Keratinocyte (primary cell): ENCODE measurements at regions not wholly inside any gene's neighbourhood (a gene's known extent, or its start where the extent isn't known, plus 50 kb on each side); places are given as distances from the start of the nearest gene placed in this dataset.

ENCODE experiments used
- DNase-seq: peaks from one replicate; pipeline ENCODE4 v3.0.0-alpha.2; 2011; ENCODE audit warnings: low read depth, missing footprints, low spot score
- FAIRE-seq: peaks from 2 replicates; lab custom pipeline; 2011; peaks lifted over from hg19 to GRCh38; lab: Jason Lieb, UNC
- H2AFZ ChIP-seq: 2 replicates; pipeline ENCODE4 v1.6.0; 2012; ENCODE audit warnings: low read length, control low read depth, inconsistent platforms; ENCODE audit not compliant: control insufficient read depth
- H3K27ac ChIP-seq: 2 replicates; pipeline ENCODE4 v1.5.1; 2011; ENCODE audit warnings: low read length; ENCODE audit not compliant: control insufficient read depth, insufficient read depth
- H3K27me3 ChIP-seq: 3 replicates; pipeline ENCODE4 v1.6.0; 2011; ENCODE audit warnings: low read length; ENCODE audit not compliant: control insufficient read depth, insufficient read depth; ENCODE audit errors: extremely low read depth
- H3K36me3 ChIP-seq, 2 experiments: 2 replicates in 1 of 2; 3 replicates in 1 of 2; pipeline ENCODE4 v1.5.1; 2011; ENCODE audit warnings: low read length in 2 of 2, mild to moderate bottlenecking in 1 of 2; ENCODE audit not compliant: control insufficient read depth in 2 of 2, insufficient read depth in 2 of 2; ENCODE audit errors: extremely low read depth in 1 of 2
- H3K4me1 ChIP-seq: 3 replicates; pipeline ENCODE4 v1.5.1; 2011; ENCODE audit warnings: low read length; ENCODE audit not compliant: control insufficient read depth, insufficient read depth; ENCODE audit errors: extremely low read depth
- H3K4me2 ChIP-seq: 3 replicates; pipeline ENCODE4 v1.6.0; 2011; ENCODE audit warnings: low read depth, low read length; ENCODE audit not compliant: control insufficient read depth, insufficient read depth; ENCODE audit errors: extremely low read depth
- H3K4me3 ChIP-seq, 3 experiments: fragments of 200-600 bp in 1 of 3; sonication (generic) in 1 of 3; 2 replicates in 2 of 3; 3 replicates in 1 of 3; pipeline ENCODE4 v1.5.1; 2011 to 2016; ENCODE audit warnings: low read length in 3 of 3, mild to moderate bottlenecking in 3 of 3, control low read depth in 2 of 3, inconsistent platforms in 1 of 3, low read depth in 1 of 3, mixed read lengths in 1 of 3, mixed run types in 1 of 3, moderate library complexity in 1 of 3; ENCODE audit not compliant: control insufficient read depth in 2 of 3, insufficient read depth in 2 of 3; ENCODE audit errors: extremely low read depth in 1 of 3
- H3K79me2 ChIP-seq: 2 replicates; pipeline ENCODE4 v1.6.0; 2012; ENCODE audit warnings: low read length; ENCODE audit not compliant: control insufficient read depth, insufficient read depth
- H3K9ac ChIP-seq: 3 replicates; pipeline ENCODE4 v1.6.0; 2011; ENCODE audit warnings: low read length; ENCODE audit not compliant: control insufficient read depth, insufficient read depth; ENCODE audit errors: extremely low read depth
- H3K9me1 ChIP-seq: 3 replicates; pipeline ENCODE4 v1.6.0; 2011; ENCODE audit warnings: low read length; ENCODE audit not compliant: control insufficient read depth, insufficient read depth; ENCODE audit errors: extremely low read depth
- H3K9me3 ChIP-seq: 2 replicates; pipeline ENCODE4 v1.5.1; 2012; ENCODE audit warnings: low read depth, low read length; ENCODE audit not compliant: control insufficient read depth
- H4K20me1 ChIP-seq: 3 replicates; pipeline ENCODE4 v1.6.0; 2011; ENCODE audit warnings: low read length; ENCODE audit not compliant: control insufficient read depth, insufficient read depth; ENCODE audit errors: extremely low read depth
- EZH2 ChIP-seq: IDR thresholded peaks from one replicate; pipeline ENCODE4 v1.6.1; 2012; ENCODE audit warnings: inconsistent platforms, mild to moderate bottlenecking, low read length, moderate library complexity
- dilution Hi-C: fragments of 300-500 bp; cut with MboI; formaldehyde crosslinking; loops from one replicate; pipeline ENCODE4 v1.7.0; 2020; ENCODE audit warnings: low sequenced_read_pairs; ENCODE audit not compliant: extremely low pct_ligation_motif_present
- TF ChIP-seq, protein P1 (sequence below), 3 experiments: IDR thresholded peaks in 1 of 3; conservative IDR thresholded peaks in 1 of 3; optimal IDR thresholded peaks in 1 of 3; 2 replicates in 2 of 3; 3 replicates in 1 of 3; pipeline versions ENCODE3 to v1.5.1; 2011; ENCODE audit warnings: low read length in 3 of 3, mild to moderate bottlenecking in 3 of 3, moderate library complexity in 2 of 3, control low read depth in 1 of 3, inconsistent platforms in 1 of 3; ENCODE audit not compliant: insufficient read depth in 2 of 3; ENCODE audit errors: extremely low read depth in 1 of 3

DNA sequence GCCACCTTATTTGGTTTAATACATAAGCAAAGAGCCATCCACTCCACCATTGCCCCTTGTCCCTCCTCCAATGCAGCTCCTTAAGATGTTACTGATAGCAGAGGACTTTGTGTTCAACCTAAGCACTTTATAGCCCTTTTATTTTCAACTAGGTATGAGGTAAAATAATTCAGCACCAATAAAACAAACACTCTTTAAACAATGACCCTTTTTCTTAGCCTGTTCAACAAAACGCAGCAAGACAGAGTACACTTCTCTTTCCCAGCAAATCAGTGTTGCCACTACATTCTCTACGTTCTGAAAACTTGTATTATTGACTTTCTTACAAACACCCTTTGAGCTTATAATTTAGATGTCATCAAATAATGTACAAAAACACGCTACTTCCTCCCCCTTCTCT is 104.0 kb upstream of the IGLL5 start:
- Histone ChIP-seq H3K36me3 (no peaks in the 10 kb centered on the region), H4K20me1 (no peaks in the 10 kb centered on the region), H3K4me3 (no peak overlapping the region), H3K27ac (no peak overlapping the region), H3K9me1 (no peaks in the 10 kb centered on the region), H3K9ac (no peak overlapping the region), H3K27me3 (peaks cover 3% of the 10 kb centered on the region), H3K4me2 (no peak overlapping the region), H3K79me2 (no peaks in the 10 kb centered on the region), H3K9me3 (no peaks in the 10 kb centered on the region), H2AFZ (no peak overlapping the region), H3K4me1 (no peaks in the 10 kb centered on the region)
- no peak for FAIRE-seq
- no peak for DNase-seq
- dilution Hi-C loops, result no loop called here
- no peak for TF ChIP-seq EZH2
- TF ChIP-seq, protein P1, sequence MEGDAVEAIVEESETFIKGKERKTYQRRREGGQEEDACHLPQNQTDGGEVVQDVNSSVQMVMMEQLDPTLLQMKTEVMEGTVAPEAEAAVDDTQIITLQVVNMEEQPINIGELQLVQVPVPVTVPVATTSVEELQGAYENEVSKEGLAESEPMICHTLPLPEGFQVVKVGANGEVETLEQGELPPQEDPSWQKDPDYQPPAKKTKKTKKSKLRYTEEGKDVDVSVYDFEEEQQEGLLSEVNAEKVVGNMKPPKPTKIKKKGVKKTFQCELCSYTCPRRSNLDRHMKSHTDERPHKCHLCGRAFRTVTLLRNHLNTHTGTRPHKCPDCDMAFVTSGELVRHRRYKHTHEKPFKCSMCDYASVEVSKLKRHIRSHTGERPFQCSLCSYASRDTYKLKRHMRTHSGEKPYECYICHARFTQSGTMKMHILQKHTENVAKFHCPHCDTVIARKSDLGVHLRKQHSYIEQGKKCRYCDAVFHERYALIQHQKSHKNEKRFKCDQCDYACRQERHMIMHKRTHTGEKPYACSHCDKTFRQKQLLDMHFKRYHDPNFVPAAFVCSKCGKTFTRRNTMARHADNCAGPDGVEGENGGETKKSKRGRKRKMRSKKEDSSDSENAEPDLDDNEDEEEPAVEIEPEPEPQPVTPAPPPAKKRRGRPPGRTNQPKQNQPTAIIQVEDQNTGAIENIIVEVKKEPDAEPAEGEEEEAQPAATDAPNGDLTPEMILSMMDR (optimal IDR thresholded peaks at IDR 0.05 in 1 of 3, IDR thresholded peaks at IDR 0.05 in 1 of 3, conservative IDR thresholded peaks at IDR 0.05 in 1 of 3; ENCODE audit: extremely low read depth in 1 of 3, insufficient read depth in 2 of 3, low read length in 3 of 3), result no peak

DNA sequence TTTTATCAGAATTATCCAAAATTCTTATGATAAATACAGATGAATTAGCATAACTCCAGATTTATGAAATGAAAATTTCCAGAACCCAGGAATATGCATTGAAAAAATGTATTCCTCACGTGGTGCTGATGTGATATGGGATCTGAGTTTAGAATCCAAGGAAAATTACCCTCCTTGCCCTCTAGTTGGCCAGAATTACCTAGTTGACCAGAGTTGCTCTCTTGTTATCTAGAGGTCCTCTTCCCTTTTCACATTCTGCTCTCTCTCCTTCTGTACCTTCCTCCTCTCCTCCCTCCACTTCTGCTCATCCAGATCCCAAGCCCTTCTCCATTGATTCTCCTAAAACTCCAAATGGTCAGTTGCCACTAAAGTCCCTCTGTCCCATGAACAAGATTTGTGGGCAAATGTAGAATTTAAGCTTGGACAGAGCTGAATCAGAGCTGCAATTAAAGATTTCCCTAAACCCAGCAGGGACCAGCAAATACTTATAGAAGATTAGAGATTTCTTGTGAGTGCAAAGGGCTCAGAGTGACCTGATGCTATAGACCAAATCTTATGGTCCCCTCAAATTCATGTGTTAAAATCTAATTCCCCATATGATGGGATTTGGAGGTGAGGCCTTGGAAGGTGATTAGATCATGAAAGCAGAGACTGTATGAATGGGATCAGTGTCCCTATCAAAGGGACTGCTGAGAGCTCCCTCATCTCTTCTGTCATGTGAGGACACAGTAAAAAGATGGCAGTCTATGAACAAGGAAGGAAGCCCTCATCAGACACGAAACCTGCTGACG is 103.2 kb upstream of the IGLL5 start:
- Histone ChIP-seq H2AFZ (no peak overlapping the region), H3K79me2 (no peaks in the 10 kb centered on the region), H3K4me1 (no peaks in the 10 kb centered on the region), H3K27ac (no peak overlapping the region), H4K20me1 (no peaks in the 10 kb centered on the region), H3K9me3 (no peaks in the 10 kb centered on the region), H3K4me2 (no peak overlapping the region), H3K9ac (no peak overlapping the region), H3K4me3 (no peak overlapping the region), H3K27me3 (peaks cover 3% of the 10 kb centered on the region), H3K9me1 (no peaks in the 10 kb centered on the region), H3K36me3 (no peaks in the 10 kb centered on the region)
- FAIRE-seq, result no peak
- DNase-seq, result no peak
- TF ChIP-seq, protein P1 (optimal IDR thresholded peaks at IDR 0.05 in 1 of 3, IDR thresholded peaks at IDR 0.05 in 1 of 3, conservative IDR thresholded peaks at IDR 0.05 in 1 of 3; ENCODE audit: extremely low read depth in 1 of 3, insufficient read depth in 2 of 3, low read length in 3 of 3), result no peak
- no peak for TF ChIP-seq EZH2
- dilution Hi-C loops, result no loop called here
